ENCODE measurements at regions not wholly inside any gene's neighbourhood (a gene's known extent, or its start where the extent isn't known, plus 50 kb on each side); places are given as distances from the start of the nearest gene placed in this dataset.
"Not testable (repeated sequence)": the region's sequence is repeated elsewhere in the genome, so short reads cannot be mapped to it uniquely, and the experiment has no call there.

GRCh38 chr14:105681606-105682185, 155.3 kb downstream of the TMEM121 start:
- DNase-seq: not testable (repeated sequence)

- not testable (repeated sequence) for DNase-seq
Measured at GRCh38 chr14:105682442-105682841, 156.1 kb downstream of the TMEM121 start.

DNA sequence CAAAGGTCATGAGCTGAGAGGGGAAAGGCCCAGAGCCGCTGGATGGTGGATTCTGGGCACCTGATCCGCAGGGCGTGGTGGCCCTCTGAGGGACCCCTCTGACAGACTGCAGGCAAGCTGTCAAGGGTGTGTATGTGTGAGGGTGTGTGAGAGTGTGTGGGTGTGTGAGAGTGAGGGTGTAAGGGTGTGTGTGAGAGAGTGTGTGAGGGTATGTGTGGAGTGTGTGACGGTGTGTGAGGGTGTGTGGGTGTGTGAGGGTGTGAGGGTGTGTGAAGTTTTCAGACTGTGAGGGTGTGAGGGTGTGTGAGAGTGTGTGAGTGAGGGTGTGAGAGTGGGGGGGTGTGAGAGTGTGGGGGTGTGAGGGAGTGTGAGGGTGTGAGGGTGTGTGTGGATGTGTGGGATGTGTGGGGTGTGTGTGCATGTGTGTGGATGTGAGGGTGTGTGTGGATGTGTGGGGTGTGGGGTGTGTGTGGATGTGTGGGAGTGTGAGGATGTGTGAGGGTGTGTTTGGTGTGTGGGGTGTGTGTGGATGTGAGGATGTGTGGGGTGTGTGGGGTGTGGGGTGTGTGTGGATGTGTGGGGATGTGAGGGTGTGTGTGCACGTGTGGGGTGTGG, 156.7 kb downstream of the TMEM121 start:
- DNase-seq: no peak

DNA sequence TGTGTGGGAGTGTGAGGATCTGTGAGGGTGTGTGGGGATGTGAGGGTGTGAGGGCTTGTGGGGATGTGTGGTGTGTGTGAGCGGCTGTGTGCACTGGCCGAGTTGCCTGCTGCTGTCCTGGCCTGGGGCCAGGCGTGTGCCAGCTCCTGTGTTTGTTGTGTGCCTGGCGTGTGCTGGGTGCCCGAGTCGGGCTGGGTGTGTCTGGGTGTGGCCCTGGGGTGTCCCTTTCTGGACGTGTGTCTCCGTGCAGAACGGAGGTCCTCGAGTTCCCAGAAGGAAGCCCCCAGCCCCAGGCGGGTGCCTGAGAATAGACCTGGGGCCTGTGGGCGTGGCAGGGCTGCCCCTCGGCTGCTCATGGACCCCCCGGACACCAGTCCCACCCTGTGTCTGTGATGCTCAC, 157.7 kb downstream of the TMEM121 start:
- not testable (repeated sequence) for DNase-seq

DNA sequence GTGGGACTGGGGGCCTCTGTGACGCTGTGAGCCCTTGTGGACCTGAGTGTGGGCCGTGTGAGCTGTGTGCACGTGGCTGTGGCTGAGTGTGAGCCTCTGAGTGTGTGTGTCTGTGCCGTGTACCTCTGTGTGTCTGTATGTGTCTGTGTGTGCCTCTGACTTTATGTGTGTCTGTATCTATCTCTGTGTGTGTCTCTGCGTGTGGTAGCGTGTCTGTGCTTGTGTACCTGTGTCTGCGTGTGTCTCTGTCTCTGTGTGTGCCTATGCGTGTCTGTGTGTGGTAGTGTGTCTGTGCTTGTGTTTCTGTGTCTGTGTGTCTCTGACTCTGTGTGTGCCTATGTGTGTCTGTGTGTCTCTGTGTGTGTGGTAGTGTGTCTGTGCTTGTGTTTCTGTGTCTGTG, 158.2 kb downstream of the TMEM121 start:
- DNase-seq: not testable (repeated sequence)

- DNase-seq: no peak
Measured at GRCh38 chr14:105685003-105685402, 158.6 kb downstream of the TMEM121 start.

- DNase-seq: not testable (repeated sequence)
Measured at GRCh38 chr14:105685605-105686004, 159.2 kb downstream of the TMEM121 start.

DNA sequence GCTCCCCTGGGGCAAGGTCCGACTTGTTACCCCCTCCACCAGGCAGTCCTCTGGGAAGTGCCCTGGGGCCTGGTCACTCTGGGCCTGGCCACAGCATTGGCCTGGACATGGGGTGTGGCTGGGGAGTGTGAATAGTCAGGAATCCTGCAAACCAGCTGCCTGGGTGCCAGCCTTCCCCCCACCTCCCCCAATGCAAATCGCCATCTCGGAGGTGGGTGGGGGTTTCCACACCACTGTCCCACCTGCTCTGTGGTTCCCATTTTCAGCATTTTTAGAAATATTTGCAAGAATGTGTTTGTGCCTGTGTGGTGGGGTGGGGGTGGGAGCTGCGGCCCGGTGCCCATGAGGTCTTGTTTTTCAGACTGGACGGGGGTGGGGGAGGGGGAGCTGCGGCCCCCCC, 159.7 kb downstream of the TMEM121 start:
- DNase-seq: not testable (repeated sequence)

DNA sequence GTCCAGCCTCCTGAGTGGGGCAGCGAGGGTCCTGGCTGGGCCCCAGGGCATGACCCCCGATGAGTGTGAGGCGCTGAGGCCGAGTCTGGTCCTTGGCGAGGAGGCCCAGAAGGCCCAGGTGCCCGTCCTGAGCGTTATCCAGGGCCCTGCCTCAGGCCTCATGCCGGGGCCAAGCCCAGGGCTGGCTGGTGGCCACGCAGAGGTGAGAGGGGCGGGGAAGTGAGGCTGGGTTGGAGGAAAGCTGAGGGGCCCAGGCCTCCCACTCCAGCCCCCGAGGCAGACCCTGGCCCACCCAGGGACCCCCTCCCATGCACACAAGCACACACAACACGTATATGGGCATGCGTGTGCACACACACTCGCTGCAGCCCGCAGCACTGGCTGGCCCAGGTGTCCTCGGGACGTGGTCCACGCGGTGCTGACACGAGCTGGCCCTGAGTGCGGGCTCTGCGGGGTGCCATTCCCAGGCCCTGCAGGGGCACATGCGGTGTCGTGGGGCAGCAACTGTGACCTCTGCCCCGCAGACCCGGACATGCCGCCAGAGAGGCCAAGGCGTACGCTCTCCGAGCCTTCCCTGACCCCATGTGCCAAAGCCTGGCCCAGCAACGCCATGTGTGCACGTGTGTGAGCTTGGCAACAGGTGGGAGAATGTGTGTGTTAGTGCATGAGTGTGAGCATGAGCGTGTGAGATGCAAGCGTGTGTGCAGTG, 160.2 kb downstream of the TMEM121 start:
- not testable (repeated sequence) for DNase-seq

DNA sequence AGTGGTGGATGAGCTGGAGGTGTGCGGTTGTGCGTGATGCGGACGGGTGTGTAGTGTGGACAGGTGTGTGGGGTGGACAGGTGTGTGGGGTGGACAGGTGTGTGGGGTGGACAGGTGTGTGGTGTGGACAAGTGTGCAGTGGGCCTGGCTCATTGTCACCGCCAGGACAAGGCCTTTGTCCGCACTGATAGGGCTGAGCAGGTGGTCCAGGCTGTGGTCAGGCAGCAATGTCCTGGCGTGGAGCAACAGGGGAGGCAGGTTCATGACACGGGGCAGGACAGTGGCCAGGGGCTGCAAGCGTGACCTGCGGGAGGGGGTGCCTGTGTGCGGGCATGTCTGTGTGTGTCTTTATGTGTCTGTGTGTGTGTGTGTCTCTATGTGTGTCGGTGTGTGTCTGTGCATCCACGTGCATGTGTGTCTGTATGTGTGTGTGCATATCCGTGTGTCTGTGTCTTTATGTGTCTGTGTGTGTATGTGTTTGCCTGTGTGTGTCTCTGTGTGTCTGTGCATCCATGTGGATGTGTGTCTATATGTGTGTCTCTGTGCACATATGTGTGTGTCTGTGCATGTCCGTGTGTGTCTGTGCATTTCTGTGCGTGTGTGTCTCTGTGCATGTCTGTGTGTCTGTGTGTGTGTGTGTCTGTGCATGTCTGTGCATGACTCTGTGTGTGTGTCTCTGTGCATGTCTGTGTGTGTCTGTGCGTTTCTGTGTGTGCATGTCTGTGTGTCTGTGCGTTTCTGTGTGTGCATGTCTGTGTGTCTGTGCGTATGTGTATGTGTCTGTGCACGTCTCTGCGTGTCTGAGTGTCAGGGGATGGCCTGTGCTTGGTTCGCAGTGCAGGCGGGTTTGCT, 161.0 kb downstream of the TMEM121 start:
- DNase-seq: not testable (repeated sequence)

DNA sequence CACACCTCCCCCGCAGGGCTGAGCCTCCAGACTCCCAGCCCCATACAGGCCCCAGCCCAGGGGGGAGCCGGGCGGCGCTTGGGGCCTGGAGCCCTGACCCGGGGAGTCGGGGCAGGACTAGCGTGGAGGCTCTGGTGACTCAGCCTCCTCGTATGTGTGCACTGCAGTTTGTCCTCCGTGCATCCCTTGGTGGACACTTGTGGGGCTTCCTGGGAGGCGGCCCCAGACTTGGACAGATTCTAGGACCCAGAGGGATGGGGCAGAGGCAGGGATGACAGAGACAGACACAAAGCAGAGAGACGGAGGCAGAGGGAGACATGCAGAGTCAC, 161.6 kb downstream of the TMEM121 start:
- DNase-seq: not testable (repeated sequence)

- DNase-seq: not testable (repeated sequence)
Measured at GRCh38 chr14:105688664-105689221, 162.4 kb downstream of the TMEM121 start.

DNA sequence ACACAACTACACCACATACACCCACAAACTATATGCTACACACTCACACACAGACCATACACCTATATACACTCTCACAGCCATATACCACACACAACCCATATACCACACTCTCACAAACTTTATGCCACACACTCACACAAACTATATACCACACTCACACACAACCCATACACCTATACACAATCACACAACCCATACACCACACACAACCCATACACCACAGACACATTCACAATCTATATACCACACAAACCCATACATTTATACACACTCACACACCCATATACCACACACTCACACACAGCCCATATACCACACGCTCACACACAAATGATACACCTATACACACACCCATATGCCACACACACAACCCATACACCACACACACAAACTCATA, 163.3 kb downstream of the TMEM121 start:
- DNase-seq: no peak

- DNase-seq: no peak
Measured at GRCh38 chr14:105690671-105691070, 164.3 kb downstream of the TMEM121 start.

DNA sequence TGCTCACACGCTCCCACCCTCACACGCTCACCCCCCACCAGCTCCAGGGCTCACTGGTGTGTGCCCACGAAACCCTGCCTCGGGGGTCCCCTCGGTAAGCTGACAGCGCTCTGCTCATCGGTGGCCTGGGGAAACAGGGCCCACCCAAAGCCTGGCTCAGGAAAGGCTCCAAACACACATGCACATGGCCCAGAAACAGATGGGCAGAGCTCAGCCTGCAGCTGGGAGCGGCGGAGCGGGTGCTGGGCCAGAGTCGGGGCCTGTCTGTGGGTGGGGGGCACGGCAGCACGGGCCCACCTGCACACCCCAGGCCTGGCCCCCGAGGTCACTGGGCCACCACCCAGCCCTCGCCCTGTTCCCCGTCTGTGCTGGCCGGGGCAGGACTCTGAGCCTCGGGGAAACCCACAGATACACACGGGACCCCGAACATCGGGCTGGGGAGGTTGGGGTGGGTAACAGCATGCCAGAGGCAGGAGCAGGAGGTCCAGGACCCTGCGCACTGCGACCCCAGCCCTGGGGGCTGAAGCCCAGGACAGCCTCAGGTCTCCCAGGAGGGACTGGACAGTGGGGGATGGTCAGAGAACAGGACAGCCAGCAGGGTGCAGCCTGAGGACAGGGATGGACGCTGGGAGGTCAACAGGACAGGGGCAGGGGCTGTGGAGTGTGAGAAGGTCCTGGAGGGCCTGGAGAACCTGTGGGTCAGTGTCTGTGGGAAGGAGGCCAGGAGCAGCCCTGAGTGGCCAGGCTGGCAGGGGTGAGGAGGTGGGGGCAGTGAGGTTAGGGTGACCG, 165.1 kb downstream of the TMEM121 start:
- DNase-seq: not testable (repeated sequence)

DNA sequence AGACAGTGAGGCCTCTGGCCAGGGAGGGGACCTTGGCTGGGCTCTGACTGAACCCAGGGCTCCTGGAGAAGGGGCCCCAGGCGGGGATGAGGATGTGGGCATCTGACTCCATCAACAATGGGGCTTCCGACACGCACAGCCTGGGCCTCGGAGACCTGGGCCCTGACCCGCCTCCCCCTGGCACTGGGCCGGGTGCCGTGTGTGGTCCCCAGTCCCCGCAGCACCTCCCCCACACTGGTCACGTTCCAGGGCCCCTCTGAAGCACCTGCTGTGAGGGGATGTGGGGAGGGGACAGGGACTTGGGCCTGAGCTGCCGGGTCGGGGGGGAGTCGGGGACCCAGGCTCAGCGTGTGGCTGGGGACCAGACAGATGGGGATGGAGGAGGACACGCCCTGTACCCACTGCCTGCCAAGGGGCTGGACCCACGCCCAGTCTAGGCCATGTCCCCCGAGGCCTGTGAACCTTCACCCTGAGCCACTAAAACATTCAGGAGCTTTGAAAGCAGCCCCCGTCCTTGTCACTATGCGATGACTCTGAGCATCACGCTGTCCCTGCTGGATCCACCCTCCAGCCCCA, 165.8 kb downstream of the TMEM121 start:
- DNase-seq: not testable (repeated sequence)

GRCh38 chr14:105694961-105695360, 168.6 kb downstream of the TMEM121 start:
- no peak for DNase-seq

- not testable (repeated sequence) for DNase-seq
Measured at GRCh38 chr14:105696388-105696787, 170.0 kb downstream of the TMEM121 start.

DNA sequence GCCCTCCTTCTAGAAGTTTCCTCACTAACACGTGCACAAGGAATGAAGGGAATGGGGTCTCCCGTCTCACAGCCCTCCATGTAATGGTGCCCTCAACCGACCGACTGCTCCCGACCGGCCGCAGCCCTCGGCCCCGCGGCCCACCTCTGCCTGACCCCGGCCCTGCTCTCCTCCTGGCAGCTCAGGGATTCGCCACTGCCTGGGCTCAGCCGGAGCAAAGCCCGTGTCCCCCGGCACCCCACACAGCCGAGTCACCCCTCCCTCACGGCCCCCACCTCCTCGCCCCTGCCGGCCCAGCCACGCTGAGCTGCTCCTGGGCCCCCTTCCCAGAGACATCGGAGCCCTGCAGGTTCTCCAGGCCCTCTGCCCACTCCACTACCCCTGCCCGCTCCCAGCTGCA, 171.0 kb downstream of the TMEM121 start:
- not testable (repeated sequence) for DNase-seq

DNA sequence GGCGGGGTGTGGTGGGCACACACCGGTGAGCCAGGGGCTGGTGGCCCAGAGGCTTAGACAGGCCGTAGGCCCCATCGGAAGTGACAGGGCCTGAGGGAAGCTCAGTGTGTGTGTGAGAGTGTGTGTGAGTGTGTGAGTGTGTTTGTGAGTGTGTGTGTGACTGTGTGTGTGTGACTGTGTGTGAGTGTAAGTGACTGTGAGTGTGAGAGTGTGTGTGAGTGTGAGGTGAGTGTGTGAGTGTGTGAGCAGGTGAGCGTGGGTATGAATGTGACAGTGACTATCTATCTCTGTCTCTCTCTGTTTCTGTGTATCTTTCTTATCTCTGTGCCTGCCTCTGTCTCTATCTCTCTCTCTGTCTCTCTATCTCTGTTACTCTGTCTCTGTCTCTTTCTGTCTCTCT, 171.6 kb downstream of the TMEM121 start:
- DNase-seq: not testable (repeated sequence)

DNA sequence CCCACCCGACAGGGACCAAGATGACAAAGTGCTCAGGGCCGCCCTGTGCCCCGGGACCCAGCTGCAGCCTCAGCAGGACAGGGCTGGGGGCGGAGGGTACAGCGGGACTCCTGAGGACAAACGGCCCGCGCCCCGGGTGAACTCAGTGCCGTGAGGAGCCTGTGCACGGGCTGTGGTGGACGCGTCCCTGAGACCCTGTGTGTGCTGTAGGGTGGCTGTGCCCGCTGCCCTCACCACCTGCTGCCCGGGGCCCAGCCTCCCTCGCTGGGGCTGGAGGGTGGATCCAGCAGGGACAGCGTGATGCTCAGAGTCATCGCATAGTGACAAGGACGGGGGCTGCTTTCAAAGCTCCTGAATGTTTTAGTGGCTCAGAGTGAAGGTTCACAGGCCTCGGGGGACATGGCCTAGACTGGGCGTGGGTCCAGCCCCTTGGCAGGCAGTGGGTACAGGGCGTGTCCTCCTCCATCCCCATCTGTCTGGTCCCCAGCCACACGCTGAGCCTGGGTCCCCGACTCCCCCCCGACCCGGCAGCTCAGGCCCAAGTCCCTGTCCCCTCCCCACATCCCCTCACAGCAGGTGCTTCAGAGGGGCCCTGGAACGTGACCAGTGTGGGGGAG, 172.7 kb downstream of the TMEM121 start:
- not testable (repeated sequence) for DNase-seq
